Mammary epithelial cell (primary cell): ENCODE measurements at regions not wholly inside any gene's neighbourhood (a gene's known extent, or its start where the extent isn't known, plus 50 kb on each side); places are given as distances from the start of the nearest gene placed in this dataset.

Source experiments
- EZH2 ChIP-seq: IDR thresholded peaks from 2 replicates; pipeline ENCODE4 v1.6.1; 2012; ENCODE audit warnings: low read length, inconsistent platforms, borderline replicate concordance
- TF ChIP-seq, protein P1 (sequence below), 2 donors: IDR thresholded peaks in 1 of 2; conservative IDR thresholded peaks in 1 of 2; 2 replicates each; pipeline ENCODE4 v1.5.1; 2011 to 2012; ENCODE audit warnings: inconsistent platforms in 2 of 2, low read length in 2 of 2, mild to moderate bottlenecking in 2 of 2, control low read depth in 1 of 2, low read depth in 1 of 2; ENCODE audit not compliant: insufficient read depth in 1 of 2; ENCODE audit errors: extremely low read depth in 1 of 2

DNA sequence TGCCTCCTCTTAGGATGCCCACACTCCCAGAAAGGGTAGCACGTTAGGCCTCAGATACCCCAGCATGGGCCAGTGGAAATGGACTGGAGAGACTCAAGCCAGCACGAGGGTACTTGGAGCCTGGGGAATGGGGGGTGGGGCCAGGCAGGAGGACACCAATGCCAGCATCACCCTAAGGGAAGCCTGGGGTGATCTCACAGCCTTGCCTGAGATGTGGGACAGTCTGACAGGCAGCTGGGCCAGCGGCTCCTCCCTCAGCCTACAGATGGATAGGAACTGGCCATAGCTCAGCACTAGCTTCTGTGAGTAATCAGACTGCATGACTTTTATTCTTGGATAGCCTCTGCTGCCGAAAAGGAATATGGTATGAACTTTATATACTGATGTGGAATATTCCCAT lies 59.6 kb upstream of the MRPS22 start:
- TF ChIP-seq, protein P1, sequence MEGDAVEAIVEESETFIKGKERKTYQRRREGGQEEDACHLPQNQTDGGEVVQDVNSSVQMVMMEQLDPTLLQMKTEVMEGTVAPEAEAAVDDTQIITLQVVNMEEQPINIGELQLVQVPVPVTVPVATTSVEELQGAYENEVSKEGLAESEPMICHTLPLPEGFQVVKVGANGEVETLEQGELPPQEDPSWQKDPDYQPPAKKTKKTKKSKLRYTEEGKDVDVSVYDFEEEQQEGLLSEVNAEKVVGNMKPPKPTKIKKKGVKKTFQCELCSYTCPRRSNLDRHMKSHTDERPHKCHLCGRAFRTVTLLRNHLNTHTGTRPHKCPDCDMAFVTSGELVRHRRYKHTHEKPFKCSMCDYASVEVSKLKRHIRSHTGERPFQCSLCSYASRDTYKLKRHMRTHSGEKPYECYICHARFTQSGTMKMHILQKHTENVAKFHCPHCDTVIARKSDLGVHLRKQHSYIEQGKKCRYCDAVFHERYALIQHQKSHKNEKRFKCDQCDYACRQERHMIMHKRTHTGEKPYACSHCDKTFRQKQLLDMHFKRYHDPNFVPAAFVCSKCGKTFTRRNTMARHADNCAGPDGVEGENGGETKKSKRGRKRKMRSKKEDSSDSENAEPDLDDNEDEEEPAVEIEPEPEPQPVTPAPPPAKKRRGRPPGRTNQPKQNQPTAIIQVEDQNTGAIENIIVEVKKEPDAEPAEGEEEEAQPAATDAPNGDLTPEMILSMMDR (conservative IDR thresholded peaks at IDR 0.05 in 1 of 2, IDR thresholded peaks at IDR 0.05 in 1 of 2; ENCODE audit: extremely low read depth in 1 of 2, insufficient read depth in 1 of 2, low read depth in 1 of 2, low read length in 2 of 2): no peak
- no peak for TF ChIP-seq EZH2
